ENCODE measurements at regions not wholly inside any gene's neighbourhood (a gene's known extent, or its start where the extent isn't known, plus 50 kb on each side); places are given as distances from the start of the nearest gene placed in this dataset.

- Histone ChIP-seq H3K4me3 (no peak overlapping the region), H3K79me2 (ENCODE audit: control insufficient read depth, insufficient read depth, low read length) (no peaks in the 10 kb centered on the region), H4K20me1 (replicated peaks; ENCODE audit: control insufficient read depth, insufficient read depth, low read length) (no peaks in the 10 kb centered on the region), H3K4me1 (replicated peaks in 1 of 2; ENCODE audit: control insufficient read depth in 2 of 2, insufficient read depth in 2 of 2, low read length in 2 of 2) (peaks cover 2 to 16% of the 10 kb centered on the region in 2 experiments; a peak in 3 of 5 replicates), H3K9me3 (replicated peaks; ENCODE audit: control insufficient read depth, insufficient read depth, low read depth, low read length) (0 out of 2 replicates have a peak, but pooled peaks cover 2% of the 10 kb centered on the region), H3K4me2 (ENCODE audit: insufficient read depth, low read length) (no peak overlapping the region), H3K27me3 (ENCODE audit: control insufficient read depth in 2 of 2, insufficient read depth in 2 of 2, low read length in 2 of 2) (no peaks in the 10 kb centered on the region), H3K27ac (ENCODE audit: extremely low read depth, low read depth, low read length) (peak overlapping the region; percentile 30; the same call in 1 of the 3 replicates), H2AFZ (ENCODE audit: low read depth, low read length) (no peak overlapping the region), H3K36me3 (ENCODE audit: control insufficient read depth, insufficient read depth, low read length) (no peaks in the 10 kb centered on the region), H3K9me1 (ENCODE audit: control insufficient read depth, insufficient read depth, low read length) (no peaks in the 10 kb centered on the region), H3K9ac (ENCODE audit: insufficient read depth in 1 of 2, low read depth in 2 of 2, low read length in 2 of 2) (no peak overlapping the region)
- 54% methylated on average over 1 of the region's 1 CpG for WGBS (ENCODE audit: insufficient coverage, low coverage, missing lambda C conversion rate)
- no TSS peak for BruUV-seq (replicated peaks)
- ChIA-PET CTCF (ENCODE audit: low intra/inter-chr PET ratio) (no interaction called here), POLR2A (interaction anchor here (0.5 kb wide), 1 partner anchor 13 kb away, joined by 3 read pairs; no protein-coding TSS in a partner anchor)
- in situ Hi-C loops (cut with MboI) = no loop called here
- DNase-seq (ENCODE audit: extremely low read depth in 1 of 4, low spot score in 3 of 4) (peak in 2 of 4 experiments; percentile 8 to 12), ATAC-seq (peak; percentile 65), FAIRE-seq (no peak)
- intact Hi-C loops (cut with micrococcal nuclease) = no loop called here
- TF ChIP-seq ZBTB11 (CRISPR knock-in tag; IDR thresholded peaks at IDR 0.05) = no peak
- no peak for TF ChIP-seq CTCF (IDR thresholded peaks at IDR 0.05 in 2 of 3, conservative IDR thresholded peaks at IDR 0.05 in 1 of 3; ENCODE audit: insufficient read depth in 2 of 3, low read depth in 1 of 3, low read length in 3 of 3)
- peak; percentile 44; the same call in 1 of the 2 replicates for TF ChIP-seq SMARCE1 (IDR thresholded peaks at IDR 0.05)
- no peak for TF ChIP-seq POLR3G (IDR thresholded peaks at IDR 0.05; ENCODE audit: extremely low read depth, insufficient read length, insufficient replicate concordance)
- no peak for TF ChIP-seq ATF6 (CRISPR knock-in tag; IDR thresholded peaks at IDR 0.05)
- TF ChIP-seq ETV5 (CRISPR knock-in tag; IDR thresholded peaks at IDR 0.05; ENCODE audit: low read depth) = no peak
- TF ChIP-seq ATF3 (IDR thresholded peaks at IDR 0.05) = peak; percentile 82
- no peak for TF ChIP-seq ATF3 (CRISPR knock-in tag; conservative IDR thresholded peaks at IDR 0.05)
- TF ChIP-seq FOXK1 (CRISPR knock-in tag; IDR thresholded peaks at IDR 0.05; ENCODE audit: borderline replicate concordance) = no peak
- 0 out of 2 replicates have a peak, but pooled peaks have one; percentile 34 for TF ChIP-seq HMBOX1 (IDR thresholded peaks at IDR 0.05)
- no peak for TF ChIP-seq RUNX1 (IDR thresholded peaks at IDR 0.05; ENCODE audit: low read depth)
These were observed 136.8 kb downstream of the IGF1 start for GRCh38 chr12:102343361-102344121.
